Stomach (tissue), 4 donors: ENCODE measurements at regions not wholly inside any gene's neighbourhood (a gene's known extent, or its start where the extent isn't known, plus 50 kb on each side); places are given as distances from the start of the nearest gene placed in this dataset.

Source experiments
- CTCF ChIP-seq, 7 experiments: fragments of 450-650 bp in 4 of 7; fragments of 200-600 bp in 3 of 7; sonication (generic) in 3 of 7; IDR thresholded peaks; one replicate each; pipeline ENCODE4 v1.5.1; 2016 to 2019; ENCODE audit warnings: antibody characterized with exemption in 7 of 7, control low read depth in 2 of 7, mild to moderate bottlenecking in 1 of 7
- EP300 ChIP-seq: sonication (generic); formaldehyde crosslinking; IDR thresholded peaks from one replicate; pipeline ENCODE4 v1.6.1; 2017; ENCODE audit warnings: antibody characterized with exemption
- POLR2A ChIP-seq, 4 donors: fragments of 450-650 bp; IDR thresholded peaks; one replicate each; pipeline ENCODE4 v1.6.1; 2016; ENCODE audit warnings: antibody characterized with exemption in 4 of 4, control low read depth in 2 of 4, mild to moderate bottlenecking in 1 of 4, moderate library complexity in 1 of 4

GRCh38 chr13:44629465-44630183 is 53.5 kb upstream of the TSC22D1 start:
- no peak for TF ChIP-seq POLR2A (IDR thresholded peaks at IDR 0.05)
- no peak for TF ChIP-seq CTCF (IDR thresholded peaks at IDR 0.05)
- no peak for TF ChIP-seq EP300
